BLaER1 (cell line): ENCODE measurements at regions not wholly inside any gene's neighbourhood (a gene's known extent, or its start where the extent isn't known, plus 50 kb on each side); places are given as distances from the start of the nearest gene placed in this dataset.

Experiments used
- H3K27ac ChIP-seq: shearing (Covaris generic); formaldehyde crosslinking; 2 replicates; pipeline ENCODE4 v1.8.1; 2022
- H3K27me3 ChIP-seq: shearing (Covaris generic); formaldehyde crosslinking; 2 replicates; pipeline ENCODE4 v1.8.1; 2022
- H3K36me3 ChIP-seq: shearing (Covaris generic); formaldehyde crosslinking; 2 replicates; pipeline ENCODE4 v1.8.1; 2022
- H3K4me1 ChIP-seq: shearing (Covaris generic); formaldehyde crosslinking; 2 replicates; pipeline ENCODE4 v1.8.1; 2022
- H3K4me2 ChIP-seq: shearing (Covaris generic); formaldehyde crosslinking; 2 replicates; pipeline ENCODE4 v1.8.1; 2022
- H3K4me3 ChIP-seq: shearing (Covaris generic); formaldehyde crosslinking; 2 replicates; pipeline ENCODE4 v1.8.1; 2022
- H3K9ac ChIP-seq: shearing (Covaris generic); formaldehyde crosslinking; 2 replicates; pipeline ENCODE4 v1.8.1; 2022
- H3K9me3 ChIP-seq: shearing (Covaris generic); formaldehyde crosslinking; 2 replicates; pipeline ENCODE4 v1.8.1; 2022
- H4K20me1 ChIP-seq: shearing (Covaris generic); formaldehyde crosslinking; 2 replicates; pipeline ENCODE4 v1.8.1; 2022
- Cebpa-rat ChIP-seq: shearing (Covaris generic); IDR thresholded peaks from 2 replicates; pipeline ENCODE4 v1.8.1; 2022

GRCh38 chr4:165757451-165757850, 115.6 kb upstream of the TLL1 start:
- Histone ChIP-seq H3K27me3 (no peaks in the 10 kb centered on the region), H3K9me3 (no peaks in the 10 kb centered on the region), H4K20me1 (no peaks in the 10 kb centered on the region), H3K27ac (no peak overlapping the region), H3K4me2 (no peak overlapping the region), H3K4me1 (no peaks in the 10 kb centered on the region), H3K4me3 (no peak overlapping the region), H3K36me3 (no peaks in the 10 kb centered on the region), H3K9ac (no peak overlapping the region)
- no peak for TF ChIP-seq Cebpa-rat

DNA sequence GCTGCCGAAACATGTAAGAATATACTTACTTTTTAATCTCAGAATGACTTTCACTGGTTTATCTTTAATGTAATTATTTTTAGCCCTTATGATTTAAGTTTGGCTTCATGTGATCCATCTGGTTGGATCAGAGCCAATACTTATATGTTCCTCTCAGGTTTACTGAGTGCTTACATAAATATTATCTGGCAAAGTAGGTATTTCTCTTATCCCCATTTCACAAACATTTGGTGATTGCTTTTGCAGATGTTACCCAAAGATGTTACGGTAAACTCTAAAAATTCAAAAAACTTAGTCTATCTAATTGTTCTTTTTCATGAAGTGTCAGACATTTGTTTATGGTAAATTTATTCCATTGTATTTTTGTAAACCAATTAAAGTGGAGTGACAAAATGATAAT, 115.0 kb upstream of the TLL1 start:
- Histone ChIP-seq H4K20me1 (no peaks in the 10 kb centered on the region), H3K4me2 (no peak overlapping the region), H3K36me3 (no peaks in the 10 kb centered on the region), H3K27ac (no peak overlapping the region), H3K4me1 (no peaks in the 10 kb centered on the region), H3K27me3 (no peaks in the 10 kb centered on the region), H3K9ac (no peak overlapping the region), H3K9me3 (no peaks in the 10 kb centered on the region), H3K4me3 (no peak overlapping the region)
- TF ChIP-seq Cebpa-rat = no peak

- Histone ChIP-seq H3K9me3 (no peaks in the 10 kb centered on the region), H4K20me1 (no peaks in the 10 kb centered on the region), H3K27ac (no peak overlapping the region), H3K9ac (no peak overlapping the region), H3K4me2 (no peak overlapping the region), H3K36me3 (no peaks in the 10 kb centered on the region), H3K4me1 (no peaks in the 10 kb centered on the region), H3K4me3 (no peak overlapping the region), H3K27me3 (no peaks in the 10 kb centered on the region)
- TF ChIP-seq Cebpa-rat = no peak
These were observed 112.9 kb upstream of the TLL1 start for GRCh38 chr4:165760182-165760581.

DNA sequence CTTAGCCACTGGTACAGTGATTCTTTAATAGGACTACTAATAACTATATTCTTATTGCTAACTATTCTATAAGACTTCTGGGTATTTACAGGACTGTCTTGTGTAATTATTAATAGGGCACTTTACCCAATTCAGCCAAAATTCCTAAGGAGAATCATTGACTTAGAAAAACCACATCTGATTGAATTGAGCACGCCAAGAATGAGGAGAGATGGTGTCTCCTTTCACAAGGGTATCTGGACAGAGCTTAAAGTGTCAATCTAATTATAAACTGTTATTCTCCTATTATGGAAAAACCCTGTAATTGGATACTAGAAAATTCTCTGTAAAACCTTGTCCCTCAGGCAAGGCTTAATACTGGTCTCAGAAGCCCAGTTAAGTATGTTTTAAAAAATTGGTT, 111.1 kb upstream of the TLL1 start:
- Histone ChIP-seq H3K36me3 (no peaks in the 10 kb centered on the region), H3K9me3 (no peaks in the 10 kb centered on the region), H3K27ac (no peak overlapping the region), H4K20me1 (no peaks in the 10 kb centered on the region), H3K4me1 (no peaks in the 10 kb centered on the region), H3K27me3 (no peaks in the 10 kb centered on the region), H3K9ac (no peak overlapping the region), H3K4me2 (no peak overlapping the region), H3K4me3 (no peak overlapping the region)
- TF ChIP-seq Cebpa-rat = no peak

DNA sequence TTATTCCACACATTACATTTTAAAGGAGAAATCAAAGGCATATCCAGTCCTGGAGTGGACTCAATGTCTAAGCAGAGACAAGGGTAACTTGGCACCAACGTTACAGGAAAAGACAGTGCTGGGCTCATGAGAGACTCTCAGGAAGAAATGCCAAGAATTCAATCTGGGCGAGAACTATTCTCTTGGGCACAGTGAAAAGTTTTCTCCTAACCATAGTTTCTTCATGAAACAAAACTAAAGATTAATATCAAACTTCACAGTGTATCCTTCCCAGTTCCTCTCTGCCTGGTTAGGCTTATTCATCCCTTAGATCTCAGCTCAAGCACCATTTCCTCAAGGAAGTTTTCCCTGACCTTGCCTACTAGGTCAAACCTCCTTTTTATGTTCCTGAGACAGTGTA, 109.4 kb upstream of the TLL1 start:
- Histone ChIP-seq H3K9ac (no peak overlapping the region), H3K9me3 (no peaks in the 10 kb centered on the region), H3K27ac (no peak overlapping the region), H3K4me1 (no peaks in the 10 kb centered on the region), H4K20me1 (no peaks in the 10 kb centered on the region), H3K4me2 (no peak overlapping the region), H3K27me3 (no peaks in the 10 kb centered on the region), H3K36me3 (no peaks in the 10 kb centered on the region), H3K4me3 (no peak overlapping the region)
- TF ChIP-seq Cebpa-rat = no peak

DNA sequence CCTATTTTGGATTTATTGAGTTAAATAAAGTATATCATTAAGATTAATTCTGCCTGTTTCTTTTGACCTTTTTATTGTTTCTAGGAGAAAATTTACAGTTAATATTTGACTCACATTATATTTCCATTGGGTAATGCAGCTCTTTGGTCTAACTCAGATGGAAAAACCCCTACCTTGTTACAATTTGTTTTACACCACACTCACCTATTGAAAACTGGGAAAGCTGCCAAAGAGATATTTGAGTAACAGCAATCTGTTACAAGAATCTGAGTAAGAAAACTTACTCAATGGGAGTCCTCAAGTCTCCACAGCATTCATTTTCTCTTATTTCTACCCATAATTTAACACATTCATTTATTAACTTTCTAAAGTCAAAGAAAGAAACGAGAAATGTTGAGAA, 108.0 kb upstream of the TLL1 start:
- Histone ChIP-seq H3K27me3 (no peaks in the 10 kb centered on the region), H3K4me1 (no peaks in the 10 kb centered on the region), H3K9ac (no peak overlapping the region), H3K27ac (no peak overlapping the region), H3K36me3 (no peaks in the 10 kb centered on the region), H3K9me3 (no peaks in the 10 kb centered on the region), H3K4me2 (no peak overlapping the region), H3K4me3 (no peak overlapping the region), H4K20me1 (no peaks in the 10 kb centered on the region)
- no peak for TF ChIP-seq Cebpa-rat

GRCh38 chr4:165766018-165766417, 107.0 kb upstream of the TLL1 start:
- Histone ChIP-seq H4K20me1 (no peaks in the 10 kb centered on the region), H3K4me2 (no peak overlapping the region), H3K36me3 (no peaks in the 10 kb centered on the region), H3K4me1 (no peaks in the 10 kb centered on the region), H3K9me3 (no peaks in the 10 kb centered on the region), H3K4me3 (no peak overlapping the region), H3K9ac (no peak overlapping the region), H3K27me3 (no peaks in the 10 kb centered on the region), H3K27ac (no peak overlapping the region)
- no peak for TF ChIP-seq Cebpa-rat

- Histone ChIP-seq H3K9ac (no peak overlapping the region), H3K4me3 (no peak overlapping the region)
- no peak for TF ChIP-seq Cebpa-rat
These were observed 106.1 kb upstream of the TLL1 start for GRCh38 chr4:165766976-165767375.

GRCh38 chr4:165767671-165768070, 105.4 kb upstream of the TLL1 start:
- no peak overlapping the region for H3K27ac ChIP-seq
- no peak overlapping the region for H3K9ac ChIP-seq
- no peaks in the 10 kb centered on the region for H3K27me3 ChIP-seq
- TF ChIP-seq Cebpa-rat = no peak
- no peaks in the 10 kb centered on the region for H3K36me3 ChIP-seq
- no peak overlapping the region for H3K4me2 ChIP-seq
- no peaks in the 10 kb centered on the region for H3K9me3 ChIP-seq
- H3K4me3 ChIP-seq = no peak overlapping the region
- no peaks in the 10 kb centered on the region for H4K20me1 ChIP-seq
- no peaks in the 10 kb centered on the region for H3K4me1 ChIP-seq

More at GRCh38 chr4:165766976-165767375, 106.1 kb upstream of the TLL1 start:
- no peaks in the 10 kb centered on the region for H3K36me3 ChIP-seq
- H3K9me3 ChIP-seq = no peaks in the 10 kb centered on the region
- no peaks in the 10 kb centered on the region for H4K20me1 ChIP-seq
- H3K4me1 ChIP-seq = no peaks in the 10 kb centered on the region
- H3K27ac ChIP-seq = no peak overlapping the region
- no peaks in the 10 kb centered on the region for H3K27me3 ChIP-seq
- no peak overlapping the region for H3K4me2 ChIP-seq

DNA sequence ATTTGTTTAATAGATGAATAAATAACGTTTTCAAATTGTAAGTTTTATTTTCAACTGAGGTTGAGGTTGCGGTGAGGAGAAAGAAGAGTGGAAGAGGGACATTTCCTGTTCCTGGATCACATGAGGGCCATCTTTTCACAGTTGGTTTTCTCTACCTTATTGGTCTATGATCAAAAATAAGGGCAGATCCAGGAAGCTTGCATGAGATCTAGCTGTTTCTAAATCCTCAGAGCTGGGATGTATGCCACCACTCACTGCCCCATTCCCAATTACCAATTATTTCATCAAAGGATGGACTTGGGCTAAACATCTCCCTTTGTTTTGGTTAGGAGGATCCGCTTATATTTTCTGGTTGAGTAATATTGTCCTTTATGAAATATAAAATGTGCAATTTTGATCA, 104.8 kb upstream of the TLL1 start:
- Histone ChIP-seq H3K4me2 (no peak overlapping the region), H3K27ac (no peak overlapping the region), H3K9ac (no peak overlapping the region), H3K4me1 (no peaks in the 10 kb centered on the region), H3K9me3 (no peaks in the 10 kb centered on the region), H3K27me3 (no peaks in the 10 kb centered on the region), H3K36me3 (no peaks in the 10 kb centered on the region), H4K20me1 (no peaks in the 10 kb centered on the region), H3K4me3 (no peak overlapping the region)
- TF ChIP-seq Cebpa-rat = no peak

GRCh38 chr4:165774326-165774725, 98.7 kb upstream of the TLL1 start:
- Histone ChIP-seq H3K27me3 (no peaks in the 10 kb centered on the region), H3K4me3 (no peak overlapping the region), H3K4me1 (no peaks in the 10 kb centered on the region), H3K27ac (no peak overlapping the region), H3K9ac (no peak overlapping the region), H4K20me1 (no peaks in the 10 kb centered on the region), H3K36me3 (no peaks in the 10 kb centered on the region), H3K4me2 (no peak overlapping the region), H3K9me3 (peaks cover 4% of the 10 kb centered on the region; the same call in 1 of the 2 replicates)
- no peak for TF ChIP-seq Cebpa-rat
